K562 (cell line): ENCODE measurements at regions not wholly inside any gene's neighbourhood (a gene's known extent, or its start where the extent isn't known, plus 50 kb on each side); places are given as distances from the start of the nearest gene placed in this dataset.

ENCODE experiments used
- ATAC-seq: fragments of 200-7000 bp; cut with Tn5 transposase; 3 replicates; pipeline ENCODE4 v1.9.1; 2020; ENCODE audit warnings: moderate library complexity
- BruUV-seq: library from RNA; stranded (reverse); fragments of 400-500 nt; replicated peaks from 2 replicates; lab custom pipeline; 2021; lab: Mats Ljungman, UMichigan
- CTCF ChIA-PET: fragments of 300-600 bp; formaldehyde crosslinking; extraction: SDS; loops from one replicate; lab custom pipeline; 2021; ENCODE audit warnings: low intra/inter-chr PET ratio; lab: Yijun Ruan, JAX
- POLR2A ChIA-PET: fragments of 300-600, 350-650 bp; sonication (Branson Sonifier 250); formaldehyde crosslinking; extraction: SDS; loops from one replicate; lab custom pipeline; 2021; ENCODE audit warnings: antibody characterized with exemption, inconsistent platforms; lab: Yijun Ruan, JAX
- DNase-seq, 4 experiments: peaks; one replicate each; pipeline versions ENCODE4 v3.0.0 to v3.0.0-alpha.2; 2011 to 2018; ENCODE audit warnings: low spot score in 3 of 4, mixed read lengths in 3 of 4; ENCODE audit errors: extremely low read depth in 1 of 4
- FAIRE-seq: peaks from 2 replicates; lab custom pipeline; 2011; peaks lifted over from hg19 to GRCh38; lab: Jason Lieb, UNC
- H2AFZ ChIP-seq: 2 replicates; pipeline ENCODE4 v1.6.0; 2011; ENCODE audit warnings: low read depth, low read length, control low read depth, inconsistent platforms
- H3K27ac ChIP-seq: fragments of 200-600 bp; 3 replicates; pipeline ENCODE4 v1.8.0; 2011; ENCODE audit warnings: low read depth, mild to moderate bottlenecking, control low read depth, inconsistent platforms, low read length, moderate library complexity, mixed read lengths; ENCODE audit errors: extremely low read depth
- H3K27me3 ChIP-seq, 2 experiments: fragments of 300-600 bp in 1 of 2; 2 replicates in 1 of 2; 3 replicates in 1 of 2; pipeline versions ENCODE4 v1.6.0 to v1.8.0; 2011; ENCODE audit warnings: inconsistent platforms in 2 of 2, low read length in 2 of 2, mild to moderate bottlenecking in 1 of 2, mixed read lengths in 1 of 2, moderate library complexity in 1 of 2; ENCODE audit not compliant: control insufficient read depth in 2 of 2, insufficient read depth in 2 of 2
- H3K36me3 ChIP-seq: fragments of 300-600 bp; 3 replicates; pipeline ENCODE4 v1.8.0; 2011; ENCODE audit warnings: mild to moderate bottlenecking, low read length, inconsistent platforms; ENCODE audit not compliant: control insufficient read depth, insufficient read depth
- H3K4me1 ChIP-seq, 2 experiments: fragments of 200-600 bp in 1 of 2; replicated peaks in 1 of 2; 2 replicates in 1 of 2; 3 replicates in 1 of 2; pipeline versions ENCODE4 v1.5.1 to v1.8.0; 2011; ENCODE audit warnings: inconsistent platforms in 2 of 2, low read length in 2 of 2, mild to moderate bottlenecking in 1 of 2, mixed read lengths in 1 of 2, moderate library complexity in 1 of 2; ENCODE audit not compliant: control insufficient read depth in 2 of 2, insufficient read depth in 2 of 2
- H3K4me2 ChIP-seq: 2 replicates; pipeline ENCODE4 v1.6.1; 2011; ENCODE audit warnings: low read length, control low read depth, inconsistent platforms, mixed read lengths; ENCODE audit not compliant: insufficient read depth
- H3K4me3 ChIP-seq: fragments of 200-600 bp; sonication (generic), shearing (Covaris generic); 2 replicates; pipeline ENCODE4 v1.5.1; 2016; ENCODE audit warnings: control low read depth, inconsistent platforms
- H3K79me2 ChIP-seq: fragments of 200-600 bp; 3 replicates; pipeline ENCODE4 v1.8.0; 2011; ENCODE audit warnings: low read length, inconsistent platforms; ENCODE audit not compliant: control insufficient read depth, insufficient read depth
- H3K9ac ChIP-seq, 2 experiments: 2 replicates each; pipeline versions ENCODE4 v1.6.0 to v1.6.1; 2011; ENCODE audit warnings: low read depth in 2 of 2, low read length in 2 of 2, control low read depth in 1 of 2, inconsistent platforms in 1 of 2, mild to moderate bottlenecking in 1 of 2, mixed read lengths in 1 of 2; ENCODE audit not compliant: insufficient read depth in 1 of 2
- H3K9me1 ChIP-seq: one replicate; pipeline ENCODE4 v1.6.0; 2011; ENCODE audit warnings: inconsistent platforms, mild to moderate bottlenecking, low read length, moderate library complexity; ENCODE audit not compliant: control insufficient read depth, insufficient read depth
- H3K9me3 ChIP-seq: replicated peaks from 2 replicates; pipeline ENCODE4 v1.5.1; 2011; ENCODE audit warnings: low read depth, low read length, inconsistent platforms; ENCODE audit not compliant: control insufficient read depth, insufficient read depth
- H4K20me1 ChIP-seq: replicated peaks from 2 replicates; pipeline ENCODE4 v1.6.1; 2011; ENCODE audit warnings: low read length, inconsistent platforms, mixed read lengths; ENCODE audit not compliant: control insufficient read depth, insufficient read depth
- E2F3 ChIP-seq: fragments of 250-450 bp; sonication (Bioruptor Pico); IDR thresholded peaks from 2 replicates; pipeline ENCODE4 v1.4.0; 2020; ENCODE audit warnings: mild to moderate bottlenecking
- FOXA3 ChIP-seq, 2 experiments: fragments of 450-650 bp in 1 of 2; sonication (generic) in 1 of 2; formaldehyde crosslinking; IDR thresholded peaks in 1 of 2; conservative IDR thresholded peaks in 1 of 2; 2 replicates each; pipeline versions ENCODE4 v1.4.0 to v1.8.0; 2020 to 2022; ENCODE audit warnings: mild to moderate bottlenecking in 2 of 2, missing genetic modification reagents in 1 of 2
- GATAD2A ChIP-seq: fragments of 450-650 bp; IDR thresholded peaks from 2 replicates; pipeline ENCODE4 v1.6.1; 2017
- HIVEP1 ChIP-seq: fragments of 250-450 bp; sonication (Bioruptor Pico); IDR thresholded peaks from 2 replicates; pipeline ENCODE4 v1.4.0; 2020; ENCODE audit warnings: mild to moderate bottlenecking
- HOMEZ ChIP-seq: fragments of 250-450 bp; sonication (Bioruptor Pico); IDR thresholded peaks from 2 replicates; pipeline ENCODE4 v1.4.0; 2020; ENCODE audit warnings: mild to moderate bottlenecking, moderate library complexity
- HSF4 ChIP-seq: fragments of 250-450 bp; sonication (Bioruptor Pico); IDR thresholded peaks from 2 replicates; pipeline ENCODE4 v2.1.2; 2022; ENCODE audit warnings: mild to moderate bottlenecking, moderate library complexity, borderline replicate concordance
- PHF8 ChIP-seq: fragments of 200-600 bp; sonication (generic); IDR thresholded peaks from 2 replicates; pipeline ENCODE4 v1.6.1; 2012; ENCODE audit warnings: mixed run types, mild to moderate bottlenecking, inconsistent platforms, low read length, moderate library complexity, borderline replicate concordance
- POLR2B ChIP-seq: fragments of 450-650 bp; IDR thresholded peaks from 2 replicates; pipeline ENCODE4 v1.6.1; 2018; ENCODE audit warnings: low read depth; ENCODE audit not compliant: partially characterized antibody
- SRSF9 ChIP-seq: fragments of 200-400 bp; formaldehyde crosslinking; IDR thresholded peaks from 2 replicates; pipeline ENCODE4 v1.6.1; 2017; ENCODE audit warnings: low read depth, low read length, borderline replicate concordance
- ZNF121 ChIP-seq: sonication (generic); formaldehyde crosslinking; conservative IDR thresholded peaks from 2 replicates; pipeline ENCODE4 v1.8.0; 2022; ENCODE audit warnings: missing genetic modification reagents
- ZNF609 ChIP-seq: sonication (generic); formaldehyde crosslinking; IDR thresholded peaks from 2 replicates; pipeline ENCODE4 v1.8.1; 2023; ENCODE audit warnings: missing genetic modification reagents, mild to moderate bottlenecking, borderline replicate concordance
- WGBS: fragments of 100-300 bp; shearing (Covaris generic); methylation state at CpG from one replicate; pipeline ENCODE4 v1.1.6; 2016; ENCODE audit warnings: low coverage, mixed read lengths; ENCODE audit not compliant: insufficient coverage; ENCODE audit errors: missing lambda C conversion rate; 5-methylcytosine and 5-hydroxymethylcytosine counted together
- in situ Hi-C: fragments of 300-500 bp; cut with MboI; formaldehyde crosslinking; loops from 4 replicates; pipeline ENCODE4 v1.15.0; 2018; ENCODE audit warnings: inconsistent platforms, mixed read lengths
- intact Hi-C: fragments of 100-400 bp; cut with micrococcal nuclease; formaldehyde crosslinking; loops from 2 replicates; pipeline ENCODE4 v1.14.2; 2022
- TF ChIP-seq, protein P1 (sequence below): fragments of 450-650 bp; formaldehyde crosslinking; IDR thresholded peaks from 2 replicates; pipeline ENCODE4 v1.4.0; 2020; ENCODE audit warnings: mild to moderate bottlenecking, moderate library complexity
- TF ChIP-seq, protein P2 (sequence below): sonication (generic); formaldehyde crosslinking; IDR thresholded peaks from 2 replicates; pipeline ENCODE4 v1.8.0; 2022; ENCODE audit warnings: missing genetic modification reagents, mild to moderate bottlenecking, borderline replicate concordance

DNA sequence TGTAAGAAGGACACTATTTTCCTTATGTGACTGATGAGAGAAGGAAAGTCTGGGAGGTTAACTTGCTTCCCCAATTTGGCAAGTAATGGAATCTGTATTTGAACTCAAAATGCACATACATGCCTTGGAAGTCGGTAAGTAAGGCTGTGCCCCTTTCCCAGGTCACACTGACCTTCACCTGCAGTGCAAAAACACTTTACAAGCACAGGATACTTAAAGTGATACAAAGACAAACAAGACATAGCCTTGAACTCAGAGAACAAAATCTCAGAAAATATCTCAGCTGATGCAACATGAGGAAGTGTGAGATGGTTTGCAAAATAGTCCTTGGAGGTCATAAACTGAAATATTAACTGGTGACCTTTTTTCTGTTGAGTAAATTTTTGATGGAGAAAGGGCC lies 251.1 kb downstream of the RAB38 start:
- no peak for FAIRE-seq
- Histone ChIP-seq H3K36me3 (no peaks in the 10 kb centered on the region), H3K27ac (no peak overlapping the region), H3K27me3 (no peaks in the 10 kb centered on the region), H3K4me1 (no peaks in the 10 kb centered on the region), H4K20me1 (no peaks in the 10 kb centered on the region), H3K4me3 (no peak overlapping the region), H2AFZ (no peak overlapping the region), H3K4me2 (no peak overlapping the region), H3K9me3 (no peaks in the 10 kb centered on the region; the same call in 1 of the 2 replicates), H3K79me2 (no peaks in the 10 kb centered on the region), H3K9me1 (no peaks in the 10 kb centered on the region), H3K9ac (no peak overlapping the region)
- no TSS peak for BruUV-seq
- ChIA-PET POLR2A (no interaction called here), CTCF (no interaction called here)
- WGBS: 0% methylated on average over 1 of the region's 1 CpG
- DNase-seq: no peak
- ATAC-seq: no peak
- in situ Hi-C loops: no loop called here
- intact Hi-C loops: no loop called here
- TF ChIP-seq POLR2B: no peak
- TF ChIP-seq, protein P1, sequence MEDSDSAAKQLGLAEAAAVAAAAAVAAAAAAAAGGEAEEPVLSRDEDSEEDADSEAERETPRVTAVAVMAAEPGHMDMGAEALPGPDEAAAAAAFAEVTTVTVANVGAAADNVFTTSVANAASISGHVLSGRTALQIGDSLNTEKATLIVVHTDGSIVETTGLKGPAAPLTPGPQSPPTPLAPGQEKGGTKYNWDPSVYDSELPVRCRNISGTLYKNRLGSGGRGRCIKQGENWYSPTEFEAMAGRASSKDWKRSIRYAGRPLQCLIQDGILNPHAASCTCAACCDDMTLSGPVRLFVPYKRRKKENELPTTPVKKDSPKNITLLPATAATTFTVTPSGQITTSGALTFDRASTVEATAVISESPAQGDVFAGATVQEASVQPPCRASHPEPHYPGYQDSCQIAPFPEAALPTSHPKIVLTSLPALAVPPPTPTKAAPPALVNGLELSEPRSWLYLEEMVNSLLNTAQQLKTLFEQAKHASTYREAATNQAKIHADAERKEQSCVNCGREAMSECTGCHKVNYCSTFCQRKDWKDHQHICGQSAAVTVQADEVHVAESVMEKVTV (CRISPR knock-in tag): no peak
- no peak for TF ChIP-seq E2F3
- no peak for TF ChIP-seq FOXA3 (CRISPR knock-in tag; conservative IDR thresholded peaks at IDR 0.05 in 1 of 2, IDR thresholded peaks at IDR 0.05 in 1 of 2)
- TF ChIP-seq HOMEZ (CRISPR knock-in tag): no peak
- no peak for TF ChIP-seq SRSF9
- TF ChIP-seq PHF8: no peak
- no peak for TF ChIP-seq ZNF609 (CRISPR knock-in tag)
- no peak for TF ChIP-seq HIVEP1 (CRISPR knock-in tag)
- no peak for TF ChIP-seq ZNF121 (CRISPR knock-in tag)
- TF ChIP-seq HSF4 (CRISPR knock-in tag): no peak
- TF ChIP-seq GATAD2A: no peak
- TF ChIP-seq, protein P2, sequence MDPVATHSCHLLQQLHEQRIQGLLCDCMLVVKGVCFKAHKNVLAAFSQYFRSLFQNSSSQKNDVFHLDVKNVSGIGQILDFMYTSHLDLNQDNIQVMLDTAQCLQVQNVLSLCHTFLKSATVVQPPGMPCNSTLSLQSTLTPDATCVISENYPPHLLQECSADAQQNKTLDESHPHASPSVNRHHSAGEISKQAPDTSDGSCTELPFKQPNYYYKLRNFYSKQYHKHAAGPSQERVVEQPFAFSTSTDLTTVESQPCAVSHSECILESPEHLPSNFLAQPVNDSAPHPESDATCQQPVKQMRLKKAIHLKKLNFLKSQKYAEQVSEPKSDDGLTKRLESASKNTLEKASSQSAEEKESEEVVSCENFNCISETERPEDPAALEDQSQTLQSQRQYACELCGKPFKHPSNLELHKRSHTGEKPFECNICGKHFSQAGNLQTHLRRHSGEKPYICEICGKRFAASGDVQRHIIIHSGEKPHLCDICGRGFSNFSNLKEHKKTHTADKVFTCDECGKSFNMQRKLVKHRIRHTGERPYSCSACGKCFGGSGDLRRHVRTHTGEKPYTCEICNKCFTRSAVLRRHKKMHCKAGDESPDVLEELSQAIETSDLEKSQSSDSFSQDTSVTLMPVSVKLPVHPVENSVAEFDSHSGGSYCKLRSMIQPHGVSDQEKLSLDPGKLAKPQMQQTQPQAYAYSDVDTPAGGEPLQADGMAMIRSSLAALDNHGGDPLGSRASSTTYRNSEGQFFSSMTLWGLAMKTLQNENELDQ: no peak
